ENCODE measurements at regions not wholly inside any gene's neighbourhood (a gene's known extent, or its start where the extent isn't known, plus 50 kb on each side); places are given as distances from the start of the nearest gene placed in this dataset.

GRCh38 chr2:196501836-196502235, 137.7 kb upstream of the CCDC150 start:
- Histone ChIP-seq H3K4me1 (replicated peaks in 1 of 2; ENCODE audit: control insufficient read depth in 2 of 2, insufficient read depth in 2 of 2, low read length in 2 of 2) (no peaks in the 10 kb centered on the region; a peak in 1 of 5 replicates), H3K9ac (ENCODE audit: insufficient read depth in 1 of 2, low read depth in 2 of 2, low read length in 2 of 2) (no peak overlapping the region), H3K27me3 (ENCODE audit: control insufficient read depth in 2 of 2, insufficient read depth in 2 of 2, low read length in 2 of 2) (no peaks in the 10 kb centered on the region; a peak in 1 of 5 replicates), H3K79me2 (ENCODE audit: control insufficient read depth, insufficient read depth, low read length) (no peaks in the 10 kb centered on the region), H3K27ac (ENCODE audit: extremely low read depth, low read depth, low read length) (no peak overlapping the region), H3K4me2 (ENCODE audit: insufficient read depth, low read length) (no peak overlapping the region), H3K9me3 (replicated peaks; ENCODE audit: control insufficient read depth, insufficient read depth, low read depth, low read length) (no peaks in the 10 kb centered on the region; the same call in 1 of the 2 replicates), H2AFZ (ENCODE audit: low read depth, low read length) (no peak overlapping the region), H4K20me1 (replicated peaks; ENCODE audit: control insufficient read depth, insufficient read depth, low read length) (no peaks in the 10 kb centered on the region), H3K36me3 (ENCODE audit: control insufficient read depth, insufficient read depth, low read length) (no peaks in the 10 kb centered on the region), H3K9me1 (ENCODE audit: control insufficient read depth, insufficient read depth, low read length) (no peaks in the 10 kb centered on the region), H3K4me3 (no peak overlapping the region)
- in situ Hi-C loops (cut with MboI) (no loop called here), intact Hi-C loops (cut with micrococcal nuclease) (no loop called here)
- TF ChIP-seq FOXJ3 (CRISPR knock-in tag; IDR thresholded peaks at IDR 0.05) (no peak), HMBOX1 (IDR thresholded peaks at IDR 0.05) (no peak), NCOR1 (IDR thresholded peaks at IDR 0.05) (no peak), ZNF324 (CRISPR knock-in tag; IDR thresholded peaks at IDR 0.05) (no peak), ZNF584 (CRISPR knock-in tag; IDR thresholded peaks at IDR 0.05; ENCODE audit: low read depth) (no peak), CHD2 (IDR thresholded peaks at IDR 0.05; ENCODE audit: low read depth, low read length) (no peak), KDM1A (IDR thresholded peaks at IDR 0.05) (no peak), ZNF121 (CRISPR knock-in tag; conservative IDR thresholded peaks at IDR 0.05) (no peak), ZNF311 (CRISPR knock-in tag; IDR thresholded peaks at IDR 0.05) (no peak), POU5F1 (IDR thresholded peaks at IDR 0.05; ENCODE audit: borderline replicate concordance, low read depth, low read length, partially characterized antibody) (no peak), USF2 (CRISPR knock-in tag; IDR thresholded peaks at IDR 0.05) (no peak), HDAC2 (IDR thresholded peaks at IDR 0.05) (no peak), GABPA (tag; conservative IDR thresholded peaks at IDR 0.05; ENCODE audit: low read depth) (no peak), TFAM (CRISPR knock-in tag; conservative IDR thresholded peaks at IDR 0.05) (no peak), ESRRA (IDR thresholded peaks at IDR 0.05; ENCODE audit: borderline replicate concordance, low read depth) (no peak), HLTF (IDR thresholded peaks at IDR 0.05) (no peak), TOE1 (IDR thresholded peaks at IDR 0.05; ENCODE audit: borderline replicate concordance) (no peak), TOE1 (CRISPR knock-in tag; IDR thresholded peaks at IDR 0.05; ENCODE audit: borderline replicate concordance, low read depth) (no peak), KDM2B (CRISPR knock-in tag; IDR thresholded peaks at IDR 0.05) (no peak)
- 5% methylated on average over 2 of the region's 2 CpGs for WGBS (ENCODE audit: insufficient coverage, low coverage, missing lambda C conversion rate)
- ATAC-seq (no peak), FAIRE-seq (no peak), DNase-seq (ENCODE audit: extremely low read depth in 1 of 4, low spot score in 3 of 4) (no peak)
- no TSS peak for BruUV-seq (replicated peaks)
- ChIA-PET CTCF (ENCODE audit: low intra/inter-chr PET ratio) (no interaction called here), POLR2A (no interaction called here)
